ENCODE measurements at regions not wholly inside any gene's neighbourhood (a gene's known extent, or its start where the extent isn't known, plus 50 kb on each side); places are given as distances from the start of the nearest gene placed in this dataset.

DNA sequence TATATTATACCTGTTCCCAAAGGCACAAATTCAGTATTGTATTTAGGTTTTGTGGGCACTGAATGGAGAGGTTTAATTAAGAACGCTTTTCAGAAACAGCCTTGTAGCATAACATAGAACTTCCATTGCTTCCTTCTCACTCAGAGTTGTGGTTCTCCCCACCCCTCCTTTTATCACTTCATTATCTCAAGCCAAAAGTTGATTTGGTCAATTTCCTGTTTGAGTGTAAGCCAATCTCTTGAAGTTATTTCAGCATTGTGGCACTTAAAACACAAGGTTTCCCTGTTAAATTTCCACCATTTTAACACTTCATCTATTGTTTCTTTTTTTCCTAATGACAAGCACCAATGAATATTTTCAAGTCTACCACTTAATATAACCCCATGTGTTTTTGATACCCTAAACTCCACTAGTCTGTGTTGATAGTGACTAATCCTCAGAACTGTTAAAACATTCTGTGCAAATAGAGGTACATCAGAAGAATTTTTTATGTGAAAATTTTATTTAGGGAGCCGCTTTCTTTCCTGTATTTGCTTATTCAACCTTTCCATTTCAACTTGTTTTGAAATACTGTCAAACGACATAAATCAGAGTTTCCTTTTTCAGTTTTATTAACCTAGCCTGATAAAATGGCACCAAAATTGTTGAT lies 340.1 kb downstream of the BCAT1 start:
- TF ChIP-seq POLR2AphosphoS5 (IDR thresholded peaks at IDR 0.05) (no peak), CTCF (IDR thresholded peaks at IDR 0.05) (no peak), POLR2A (IDR thresholded peaks at IDR 0.05) (no peak), EP300 (IDR thresholded peaks at IDR 0.05) (no peak)

Data from stomach (tissue), 4 donors.